DND-41 (cell line): ENCODE measurements at regions not wholly inside any gene's neighbourhood (a gene's known extent, or its start where the extent isn't known, plus 50 kb on each side); places are given as distances from the start of the nearest gene placed in this dataset.

Experiments
- CTCF ChIP-seq: IDR thresholded peaks from 2 replicates; pipeline ENCODE4 v1.5.1; 2012; ENCODE audit warnings: borderline replicate concordance, low read length, moderate library complexity, mild to moderate bottlenecking; ENCODE audit not compliant: poor library complexity, severe bottlenecking; ENCODE audit errors: extremely low read depth
- EZH2 ChIP-seq: IDR thresholded peaks from 3 replicates; pipeline ENCODE4 v1.6.1; 2012; ENCODE audit warnings: borderline replicate concordance, low read depth, mild to moderate bottlenecking, moderate library complexity, low read length, inconsistent platforms; ENCODE audit not compliant: severe bottlenecking

GRCh38 chr12:45522227-45522626 lies 207.3 kb upstream of the ARID2 start:
- no peak for TF ChIP-seq CTCF
- TF ChIP-seq EZH2, result no peak
